A549 (cell line): ENCODE measurements at regions not wholly inside any gene's neighbourhood (a gene's known extent, or its start where the extent isn't known, plus 50 kb on each side); places are given as distances from the start of the nearest gene placed in this dataset.

ENCODE experiments used
- ESRRA ChIP-seq: fragments of 150-350 bp; IDR thresholded peaks from 2 replicates; pipeline ENCODE4 v1.6.1; 2014; ENCODE audit warnings: mild to moderate bottlenecking, low read length, borderline replicate concordance
- FOXS1 ChIP-seq: fragments of 250-450 bp; sonication (Bioruptor Pico); IDR thresholded peaks from 2 replicates; pipeline ENCODE4 v1.5.0; 2020; ENCODE audit warnings: mild to moderate bottlenecking, moderate library complexity
- JUN ChIP-seq, 2 experiments: fragments of >200 bp; sonication (Bioruptor Twin); formaldehyde crosslinking; IDR thresholded peaks; 2 replicates in 1 of 2; 3 replicates in 1 of 2; pipeline ENCODE4 v1.6.1; 2016 to 2017
- JUNB ChIP-seq: fragments of >200 bp; sonication (Bioruptor Twin); formaldehyde crosslinking; IDR thresholded peaks from 2 replicates; pipeline ENCODE4 v1.6.1; 2016
- KDM1A ChIP-seq: fragments of 200-600 bp; sonication (generic); IDR thresholded peaks from 2 replicates; pipeline ENCODE4 v1.6.1; 2016; ENCODE audit warnings: low read depth, mild to moderate bottlenecking
- KDM5A ChIP-seq: fragments of 200-600 bp; sonication (generic); IDR thresholded peaks from 2 replicates; pipeline ENCODE4 v1.6.1; 2016; ENCODE audit warnings: antibody characterized with exemption, mild to moderate bottlenecking
- MAX ChIP-seq: IDR thresholded peaks from 2 replicates; pipeline ENCODE4 v1.6.1; 2012
- MAZ ChIP-seq: fragments of 150-350 bp; IDR thresholded peaks from 2 replicates; pipeline ENCODE4 v1.6.1; 2014; ENCODE audit warnings: antibody characterized with exemption, low read depth, low read length, borderline replicate concordance
- PBX3 ChIP-seq: IDR thresholded peaks from 2 replicates; pipeline ENCODE4 v1.6.1; 2012
- POLR2A ChIP-seq: IDR thresholded peaks from 2 replicates; pipeline ENCODE4 v1.6.1; 2012; ENCODE audit warnings: mild to moderate bottlenecking, low read length
- TF ChIP-seq, protein P1 (sequence below): fragments of >200 bp; sonication (Bioruptor Twin); formaldehyde crosslinking; IDR thresholded peaks from 3 replicates; pipeline ENCODE4 v1.5.1; 2016
- TF ChIP-seq, protein P2 (sequence below): fragments of 250-450 bp; sonication (Bioruptor Pico); IDR thresholded peaks from 2 replicates; pipeline ENCODE4 v1.5.0; 2021; ENCODE audit warnings: mild to moderate bottlenecking, moderate library complexity, borderline replicate concordance
- TF ChIP-seq, protein P3 (sequence below): fragments of 450-650 bp; IDR thresholded peaks from 2 replicates; pipeline ENCODE4 v1.6.1; 2014; ENCODE audit warnings: antibody characterized with exemption

- no peak for TF ChIP-seq POLR2A
- TF ChIP-seq, protein P1, sequence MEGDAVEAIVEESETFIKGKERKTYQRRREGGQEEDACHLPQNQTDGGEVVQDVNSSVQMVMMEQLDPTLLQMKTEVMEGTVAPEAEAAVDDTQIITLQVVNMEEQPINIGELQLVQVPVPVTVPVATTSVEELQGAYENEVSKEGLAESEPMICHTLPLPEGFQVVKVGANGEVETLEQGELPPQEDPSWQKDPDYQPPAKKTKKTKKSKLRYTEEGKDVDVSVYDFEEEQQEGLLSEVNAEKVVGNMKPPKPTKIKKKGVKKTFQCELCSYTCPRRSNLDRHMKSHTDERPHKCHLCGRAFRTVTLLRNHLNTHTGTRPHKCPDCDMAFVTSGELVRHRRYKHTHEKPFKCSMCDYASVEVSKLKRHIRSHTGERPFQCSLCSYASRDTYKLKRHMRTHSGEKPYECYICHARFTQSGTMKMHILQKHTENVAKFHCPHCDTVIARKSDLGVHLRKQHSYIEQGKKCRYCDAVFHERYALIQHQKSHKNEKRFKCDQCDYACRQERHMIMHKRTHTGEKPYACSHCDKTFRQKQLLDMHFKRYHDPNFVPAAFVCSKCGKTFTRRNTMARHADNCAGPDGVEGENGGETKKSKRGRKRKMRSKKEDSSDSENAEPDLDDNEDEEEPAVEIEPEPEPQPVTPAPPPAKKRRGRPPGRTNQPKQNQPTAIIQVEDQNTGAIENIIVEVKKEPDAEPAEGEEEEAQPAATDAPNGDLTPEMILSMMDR, result no peak
- TF ChIP-seq JUN (IDR thresholded peaks at IDR 0.05), result no peak
- TF ChIP-seq, protein P2, sequence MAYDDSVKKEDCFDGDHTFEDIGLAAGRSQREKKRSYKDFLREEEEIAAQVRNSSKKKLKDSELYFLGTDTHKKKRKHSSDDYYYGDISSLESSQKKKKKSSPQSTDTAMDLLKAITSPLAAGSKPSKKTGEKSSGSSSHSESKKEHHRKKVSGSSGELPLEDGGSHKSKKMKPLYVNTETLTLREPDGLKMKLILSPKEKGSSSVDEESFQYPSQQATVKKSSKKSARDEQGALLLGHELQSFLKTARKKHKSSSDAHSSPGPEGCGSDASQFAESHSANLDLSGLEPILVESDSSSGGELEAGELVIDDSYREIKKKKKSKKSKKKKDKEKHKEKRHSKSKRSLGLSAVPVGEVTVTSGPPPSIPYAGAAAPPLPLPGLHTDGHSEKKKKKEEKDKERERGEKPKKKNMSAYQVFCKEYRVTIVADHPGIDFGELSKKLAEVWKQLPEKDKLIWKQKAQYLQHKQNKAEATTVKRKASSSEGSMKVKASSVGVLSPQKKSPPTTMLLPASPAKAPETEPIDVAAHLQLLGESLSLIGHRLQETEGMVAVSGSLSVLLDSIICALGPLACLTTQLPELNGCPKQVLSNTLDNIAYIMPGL (CRISPR knock-in tag), result no peak
- no peak for TF ChIP-seq PBX3
- TF ChIP-seq MAX, result no peak
- no peak for TF ChIP-seq KDM1A
- no peak for TF ChIP-seq KDM5A
- TF ChIP-seq ESRRA, result no peak
- TF ChIP-seq, protein P3, sequence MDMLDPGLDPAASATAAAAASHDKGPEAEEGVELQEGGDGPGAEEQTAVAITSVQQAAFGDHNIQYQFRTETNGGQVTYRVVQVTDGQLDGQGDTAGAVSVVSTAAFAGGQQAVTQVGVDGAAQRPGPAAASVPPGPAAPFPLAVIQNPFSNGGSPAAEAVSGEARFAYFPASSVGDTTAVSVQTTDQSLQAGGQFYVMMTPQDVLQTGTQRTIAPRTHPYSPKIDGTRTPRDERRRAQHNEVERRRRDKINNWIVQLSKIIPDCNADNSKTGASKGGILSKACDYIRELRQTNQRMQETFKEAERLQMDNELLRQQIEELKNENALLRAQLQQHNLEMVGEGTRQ, result no peak
- no peak for TF ChIP-seq JUNB
- no peak for TF ChIP-seq MAZ
- no peak for TF ChIP-seq FOXS1 (CRISPR knock-in tag)
These were observed 238.0 kb upstream of the COL8A1 start for GRCh38 chr3:99400352-99400751.
